Activated naive CD4-positive, alpha-beta T cell treated with anti-CD3 and anti-CD28 coated beads for 36 hours (primary cell): ENCODE measurements at regions not wholly inside any gene's neighbourhood (a gene's known extent, or its start where the extent isn't known, plus 50 kb on each side); places are given as distances from the start of the nearest gene placed in this dataset.
"Not testable (repeated sequence)": the region's sequence is repeated elsewhere in the genome, so short reads cannot be mapped to it uniquely, and the experiment has no call there.

Experiments used
- CTCF ChIA-PET: fragments of 350-600 bp; sonication (Branson Sonifier 250); formaldehyde crosslinking; loops from one replicate; lab custom pipeline; 2021; ENCODE audit warnings: antibody characterized with exemption; lab: Charles Lee
- DNase-seq: peaks from one replicate; pipeline ENCODE4 v3.0.0-alpha.2; 2020
- H3K27ac Mint-ChIP-seq: one replicate; pipeline ENCODE4 v1.8.0; 2021; ENCODE audit warnings: mild to moderate bottlenecking, mixed read lengths
- H3K27me3 Mint-ChIP-seq: one replicate; pipeline ENCODE4 v1.8.0; 2021; ENCODE audit warnings: low read depth, mixed read lengths
- H3K36me3 Mint-ChIP-seq: one replicate; pipeline ENCODE4 v1.8.0; 2021; ENCODE audit warnings: low read depth, mixed read lengths
- H3K4me1 Mint-ChIP-seq: one replicate; pipeline ENCODE4 v1.8.0; 2021; ENCODE audit warnings: low read depth, mixed read lengths
- H3K4me3 Mint-ChIP-seq: one replicate; pipeline ENCODE4 v1.8.0; 2021; ENCODE audit warnings: mild to moderate bottlenecking, moderate library complexity, mixed read lengths
- H3K9me3 Mint-ChIP-seq: one replicate; pipeline ENCODE4 v1.8.0; 2021; ENCODE audit warnings: mixed read lengths
- intact Hi-C: fragments of 100-400 bp; cut with micrococcal nuclease; formaldehyde crosslinking; loops from one replicate; pipeline ENCODE4 v1.15.1; 2023

GRCh38 chrX:89539150-89539549, 382.6 kb upstream of the TGIF2LX start:
- H3K27ac Mint-ChIP-seq, H3K4me1 Mint-ChIP-seq, CTCF ChIA-PET, H3K4me3 Mint-ChIP-seq, H3K36me3 Mint-ChIP-seq, intact Hi-C loops, H3K27me3 Mint-ChIP-seq, H3K9me3 Mint-ChIP-seq, DNase-seq: not testable (repeated sequence)

GRCh38 chrX:89557146-89557545, 364.6 kb upstream of the TGIF2LX start:
- H3K4me3 Mint-ChIP-seq, H3K27ac Mint-ChIP-seq, H3K9me3 Mint-ChIP-seq, CTCF ChIA-PET, DNase-seq, H3K27me3 Mint-ChIP-seq, H3K4me1 Mint-ChIP-seq, intact Hi-C loops, H3K36me3 Mint-ChIP-seq: not testable (repeated sequence)

- H3K27me3 Mint-ChIP-seq, H3K4me3 Mint-ChIP-seq, H3K9me3 Mint-ChIP-seq, H3K36me3 Mint-ChIP-seq, H3K27ac Mint-ChIP-seq, intact Hi-C loops, DNase-seq, CTCF ChIA-PET, H3K4me1 Mint-ChIP-seq: not testable (repeated sequence)
Measured at GRCh38 chrX:89562079-89562478, 359.6 kb upstream of the TGIF2LX start.

- H3K27me3 Mint-ChIP-seq, H3K4me3 Mint-ChIP-seq, DNase-seq, intact Hi-C loops, CTCF ChIA-PET, H3K36me3 Mint-ChIP-seq, H3K9me3 Mint-ChIP-seq, H3K4me1 Mint-ChIP-seq, H3K27ac Mint-ChIP-seq: not testable (repeated sequence)
Measured at GRCh38 chrX:89563107-89563506, 358.6 kb upstream of the TGIF2LX start.

- H3K27me3 Mint-ChIP-seq, H3K4me3 Mint-ChIP-seq, H3K9me3 Mint-ChIP-seq, intact Hi-C loops, H3K27ac Mint-ChIP-seq, CTCF ChIA-PET, H3K36me3 Mint-ChIP-seq, H3K4me1 Mint-ChIP-seq, DNase-seq: not testable (repeated sequence)
Measured at GRCh38 chrX:89567787-89568186, 353.9 kb upstream of the TGIF2LX start.

GRCh38 chrX:89581868-89582267, 339.8 kb upstream of the TGIF2LX start:
- H3K4me3 Mint-ChIP-seq, H3K27ac Mint-ChIP-seq, H3K27me3 Mint-ChIP-seq, H3K9me3 Mint-ChIP-seq, H3K4me1 Mint-ChIP-seq, DNase-seq, H3K36me3 Mint-ChIP-seq, intact Hi-C loops, CTCF ChIA-PET: not testable (repeated sequence)

GRCh38 chrX:89631858-89632257, 289.9 kb upstream of the TGIF2LX start:
- not testable (repeated sequence) for H3K27ac Mint-ChIP-seq, H3K9me3 Mint-ChIP-seq, DNase-seq

GRCh38 chrX:89635887-89636286, 285.8 kb upstream of the TGIF2LX start:
- DNase-seq, H3K27ac Mint-ChIP-seq, H3K4me3 Mint-ChIP-seq, H3K9me3 Mint-ChIP-seq, H3K36me3 Mint-ChIP-seq, CTCF ChIA-PET, H3K27me3 Mint-ChIP-seq, intact Hi-C loops, H3K4me1 Mint-ChIP-seq: not testable (repeated sequence)

More at GRCh38 chrX:89631858-89632257, 289.9 kb upstream of the TGIF2LX start:
- CTCF ChIA-PET, intact Hi-C loops, H3K27me3 Mint-ChIP-seq, H3K4me3 Mint-ChIP-seq, H3K4me1 Mint-ChIP-seq, H3K36me3 Mint-ChIP-seq: not testable (repeated sequence)

- H3K36me3 Mint-ChIP-seq, H3K27ac Mint-ChIP-seq, H3K4me1 Mint-ChIP-seq, H3K27me3 Mint-ChIP-seq, intact Hi-C loops, CTCF ChIA-PET, H3K4me3 Mint-ChIP-seq, DNase-seq, H3K9me3 Mint-ChIP-seq: not testable (repeated sequence)
Measured at GRCh38 chrX:89658662-89659061, 263.0 kb upstream of the TGIF2LX start.

GRCh38 chrX:89706481-89706880, 215.2 kb upstream of the TGIF2LX start:
- H3K36me3 Mint-ChIP-seq, H3K4me1 Mint-ChIP-seq, intact Hi-C loops, DNase-seq, H3K27me3 Mint-ChIP-seq, H3K4me3 Mint-ChIP-seq, CTCF ChIA-PET, H3K9me3 Mint-ChIP-seq, H3K27ac Mint-ChIP-seq: not testable (repeated sequence)

GRCh38 chrX:89707363-89707927, 214.3 kb upstream of the TGIF2LX start:
- intact Hi-C loops, H3K4me3 Mint-ChIP-seq, H3K9me3 Mint-ChIP-seq, DNase-seq, H3K36me3 Mint-ChIP-seq, CTCF ChIA-PET, H3K27ac Mint-ChIP-seq, H3K27me3 Mint-ChIP-seq, H3K4me1 Mint-ChIP-seq: not testable (repeated sequence)

GRCh38 chrX:89734367-89734766, 187.3 kb upstream of the TGIF2LX start:
- H3K4me1 Mint-ChIP-seq, H3K36me3 Mint-ChIP-seq, DNase-seq, H3K4me3 Mint-ChIP-seq, CTCF ChIA-PET, H3K27ac Mint-ChIP-seq, intact Hi-C loops, H3K27me3 Mint-ChIP-seq, H3K9me3 Mint-ChIP-seq: not testable (repeated sequence)

- H3K9me3 Mint-ChIP-seq, H3K4me1 Mint-ChIP-seq, H3K27ac Mint-ChIP-seq, CTCF ChIA-PET, intact Hi-C loops, H3K36me3 Mint-ChIP-seq, DNase-seq, H3K27me3 Mint-ChIP-seq, H3K4me3 Mint-ChIP-seq: not testable (repeated sequence)
Measured at GRCh38 chrX:89756466-89756865, 165.2 kb upstream of the TGIF2LX start.

- H3K4me1 Mint-ChIP-seq, DNase-seq, H3K9me3 Mint-ChIP-seq, H3K36me3 Mint-ChIP-seq, H3K27ac Mint-ChIP-seq, H3K27me3 Mint-ChIP-seq, H3K4me3 Mint-ChIP-seq, CTCF ChIA-PET, intact Hi-C loops: not testable (repeated sequence)
Measured at GRCh38 chrX:89757767-89758166, 163.9 kb upstream of the TGIF2LX start.
